Stimulated activated naive B cell treated with anti-CD40 and anti-IgM and Interleukin-4, amounts not matched to agents 10 μg/mL and 1 μg/mL and 100 μg/mL, for 72 hours (primary cell): ENCODE measurements at regions not wholly inside any gene's neighbourhood (a gene's known extent, or its start where the extent isn't known, plus 50 kb on each side); places are given as distances from the start of the nearest gene placed in this dataset.
A peak's percentile ranks its signal among the peaks of the same experiment; 100 is the strongest.
"Not testable (repeated sequence)": the region's sequence is repeated elsewhere in the genome, so short reads cannot be mapped to it uniquely, and the experiment has no call there.

Experiments
- ATAC-seq, 2 donors: fragments of 150-1000 bp; cut with Tn5 transposase; replicated peaks; 2 replicates each; pipeline ENCODE4 v1.10.0; 2021; ENCODE audit warnings: moderate library complexity in 1 of 2
- DNase-seq: peaks from one replicate; pipeline ENCODE4 v3.0.0; 2021
- H3K27ac Mint-ChIP-seq: one replicate; pipeline ENCODE4 v1.8.0; 2022; ENCODE audit warnings: mild to moderate bottlenecking, mixed read lengths
- H3K27me3 Mint-ChIP-seq, 2 donors: one replicate each; pipeline ENCODE4 v1.8.0; 2022; ENCODE audit warnings: mixed read lengths in 2 of 2
- H3K36me3 Mint-ChIP-seq, 2 donors: one replicate each; pipeline ENCODE4 v1.8.0; 2022; ENCODE audit warnings: mixed read lengths in 2 of 2, mild to moderate bottlenecking in 1 of 2
- H3K4me1 Mint-ChIP-seq, 2 donors: one replicate each; pipeline ENCODE4 v1.8.0; 2022; ENCODE audit warnings: mixed read lengths in 2 of 2, mild to moderate bottlenecking in 1 of 2
- H3K4me3 Mint-ChIP-seq, 2 donors: one replicate each; pipeline ENCODE4 v1.8.0; 2022; ENCODE audit warnings: mild to moderate bottlenecking in 2 of 2, mixed read lengths in 2 of 2, moderate library complexity in 1 of 2
- H3K9me3 Mint-ChIP-seq, 2 donors: one replicate each; pipeline ENCODE4 v1.8.0; 2022; ENCODE audit warnings: mixed read lengths in 2 of 2, mild to moderate bottlenecking in 1 of 2

DNA sequence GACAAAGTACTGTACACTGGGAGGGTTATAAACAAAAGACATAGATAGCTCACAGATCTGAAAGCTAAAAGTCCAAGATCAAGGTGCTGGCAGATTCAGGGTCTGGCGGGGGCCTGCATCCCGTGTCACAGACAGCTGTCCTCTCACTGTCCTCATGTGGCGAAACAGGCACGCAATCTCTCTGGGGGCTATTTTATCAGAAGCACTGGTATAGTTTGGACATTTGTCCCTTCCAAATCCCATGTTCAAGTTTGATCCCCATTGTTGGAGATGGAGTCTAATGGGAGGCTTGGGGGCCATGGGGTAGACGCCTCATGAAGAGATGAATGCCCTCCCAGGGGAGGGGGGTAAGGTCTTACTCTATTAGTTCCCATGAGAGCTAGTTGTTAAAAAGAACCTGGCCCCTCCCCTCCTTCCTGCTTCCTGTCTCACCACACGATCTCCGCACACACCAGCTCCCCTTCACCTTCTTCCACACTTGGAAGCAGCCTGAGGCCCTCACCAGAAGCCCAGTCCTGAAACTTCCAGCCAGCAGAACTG lies 72.5 kb upstream of the UCN3 start:
- ATAC-seq (no peak), DNase-seq (no peak)
- Mint-ChIP-seq H3K4me1 (peaks cover 14 to 30% of the 10 kb centered on the region in 2 donors), H3K9me3 (peaks cover 0 to 2% of the 10 kb centered on the region in 2 donors), H3K36me3 (no peaks in the 10 kb centered on the region), H3K27me3 (peaks cover 0 to 7% of the 10 kb centered on the region in 2 donors), H3K4me3 (no peak overlapping the region), H3K27ac (no peak overlapping the region)

DNA sequence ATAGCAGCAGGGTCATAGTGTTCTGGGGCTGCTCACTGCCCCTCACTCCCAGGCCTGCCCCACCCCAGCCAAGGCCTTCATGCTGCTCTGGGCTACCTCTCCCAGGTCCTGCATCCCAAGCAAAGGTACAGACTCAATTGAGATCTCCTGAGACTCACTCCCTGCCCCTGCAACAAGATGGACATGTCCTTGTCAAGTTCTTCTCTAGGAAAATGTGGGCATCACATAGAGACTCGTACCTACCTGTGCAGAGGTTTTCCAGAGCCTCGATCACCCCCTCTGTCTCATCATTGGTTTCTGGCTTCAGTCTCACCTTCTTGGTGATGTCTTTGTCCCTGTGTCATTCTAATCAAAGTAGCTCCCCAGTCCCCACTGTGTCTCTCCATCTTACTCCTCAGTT lies 71.8 kb upstream of the UCN3 start:
- H3K4me3 Mint-ChIP-seq, H3K36me3 Mint-ChIP-seq, DNase-seq, H3K27ac Mint-ChIP-seq, H3K9me3 Mint-ChIP-seq, ATAC-seq, H3K27me3 Mint-ChIP-seq: not testable (repeated sequence)
- H3K4me1 Mint-ChIP-seq: peaks cover 14 to 30% of the 10 kb centered on the region in 2 donors

DNA sequence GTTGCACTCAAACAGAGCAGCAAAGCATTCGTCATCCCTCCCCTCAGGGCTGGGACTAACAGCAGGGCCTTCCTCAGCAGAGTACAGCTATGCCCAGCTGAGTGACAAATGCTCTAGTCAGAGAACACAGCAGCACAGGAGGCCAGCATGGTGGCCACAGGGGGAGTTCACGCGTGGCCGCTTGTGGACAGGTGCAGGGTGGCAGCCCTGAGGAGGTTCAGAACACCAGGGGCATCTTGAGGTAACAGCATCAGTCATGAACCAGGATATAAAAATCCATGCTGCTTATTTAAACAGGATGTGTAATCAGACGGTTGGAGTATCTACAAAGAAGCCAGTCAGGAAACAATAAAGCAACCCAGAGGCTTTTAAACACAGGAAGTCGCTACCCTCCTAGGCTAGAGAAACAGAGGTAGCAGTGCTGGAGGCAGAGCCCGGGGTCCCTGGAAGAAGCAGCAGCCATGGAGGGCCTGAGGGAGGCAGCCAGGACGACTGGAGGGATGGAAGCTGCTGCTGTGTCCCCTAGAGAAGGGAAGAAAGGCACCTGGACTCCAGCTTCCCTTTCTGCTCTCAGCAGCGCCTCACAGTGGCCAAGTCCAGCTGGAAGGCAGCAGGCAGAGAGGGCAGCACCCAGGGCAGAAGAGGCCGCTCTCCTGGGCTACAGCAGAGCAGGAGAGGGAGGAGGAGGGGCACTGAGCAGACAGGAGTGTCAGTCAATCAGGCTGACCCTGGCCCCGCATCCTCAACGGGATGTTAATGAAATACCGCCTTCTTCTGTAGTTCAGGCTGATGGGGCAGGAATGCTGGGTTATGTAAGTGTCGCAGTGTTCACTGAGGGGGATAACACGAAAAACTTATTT lies 70.8 kb upstream of the UCN3 start:
- peak; percentile 71 to 78 for ATAC-seq
- H3K4me1 Mint-ChIP-seq: peaks cover 14 to 30% of the 10 kb centered on the region in 2 donors
- H3K27ac Mint-ChIP-seq: peak overlapping the region; percentile 66
- peak; percentile 16 for DNase-seq
- peaks cover 0 to 7% of the 10 kb centered on the region in 2 donors for H3K27me3 Mint-ChIP-seq
- H3K36me3 Mint-ChIP-seq: no peaks in the 10 kb centered on the region
- peak overlapping the region in 1 of 2 donors; percentile 3 for H3K4me3 Mint-ChIP-seq
- H3K9me3 Mint-ChIP-seq: peaks cover 0 to 2% of the 10 kb centered on the region in 2 donors

DNA sequence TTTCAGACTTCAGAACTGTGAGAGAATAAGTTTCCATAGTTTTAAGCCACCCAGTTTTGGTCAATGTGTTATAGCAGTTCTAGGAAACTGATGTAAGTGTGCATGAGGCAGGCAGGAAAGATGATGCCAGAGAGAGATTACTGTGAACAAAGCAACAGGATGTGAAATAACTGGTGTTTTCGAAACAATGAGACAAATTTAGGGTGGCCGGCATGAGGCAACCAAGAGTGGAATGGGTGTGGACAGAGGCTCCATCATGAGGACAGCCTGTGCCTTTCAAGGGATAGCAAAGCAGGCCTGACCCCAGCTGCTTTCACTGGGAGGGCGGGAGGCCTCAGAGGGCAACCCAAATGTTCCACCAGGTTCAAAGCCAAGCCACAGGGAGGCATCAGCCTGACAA lies 67.3 kb upstream of the UCN3 start:
- ATAC-seq (no peak), DNase-seq (no peak)
- Mint-ChIP-seq H3K27ac (no peak overlapping the region), H3K27me3 (peaks cover 0 to 7% of the 10 kb centered on the region in 2 donors), H3K36me3 (no peaks in the 10 kb centered on the region), H3K4me1 (peaks cover 7 to 20% of the 10 kb centered on the region in 2 donors), H3K9me3 (no peaks in the 10 kb centered on the region), H3K4me3 (no peak overlapping the region)

DNA sequence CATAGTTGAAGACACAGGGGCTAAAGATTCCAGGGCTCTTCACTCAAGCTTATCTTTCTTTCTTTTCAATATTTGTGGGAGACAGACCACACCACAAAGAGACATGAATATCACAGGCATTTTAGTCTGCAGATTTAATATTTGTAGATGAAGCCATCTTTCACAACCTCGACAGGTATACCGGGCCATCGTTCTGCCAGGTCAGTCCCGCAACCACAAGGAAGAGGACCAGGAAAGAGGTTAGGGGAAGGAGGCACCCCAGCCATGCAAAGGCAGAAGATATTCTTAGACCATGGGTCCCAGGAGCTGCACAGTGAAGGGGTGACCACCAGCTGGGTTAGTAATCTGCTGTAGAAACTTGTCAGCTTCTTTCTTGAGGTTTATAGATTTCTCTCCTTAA lies 66.8 kb upstream of the UCN3 start:
- DNase-seq (no peak), ATAC-seq (no peak)
- Mint-ChIP-seq H3K36me3 (no peaks in the 10 kb centered on the region), H3K9me3 (no peaks in the 10 kb centered on the region), H3K27me3 (peaks cover 0 to 7% of the 10 kb centered on the region in 2 donors), H3K4me3 (no peak overlapping the region), H3K27ac (no peak overlapping the region), H3K4me1 (peaks cover 6 to 15% of the 10 kb centered on the region in 2 donors)

DNA sequence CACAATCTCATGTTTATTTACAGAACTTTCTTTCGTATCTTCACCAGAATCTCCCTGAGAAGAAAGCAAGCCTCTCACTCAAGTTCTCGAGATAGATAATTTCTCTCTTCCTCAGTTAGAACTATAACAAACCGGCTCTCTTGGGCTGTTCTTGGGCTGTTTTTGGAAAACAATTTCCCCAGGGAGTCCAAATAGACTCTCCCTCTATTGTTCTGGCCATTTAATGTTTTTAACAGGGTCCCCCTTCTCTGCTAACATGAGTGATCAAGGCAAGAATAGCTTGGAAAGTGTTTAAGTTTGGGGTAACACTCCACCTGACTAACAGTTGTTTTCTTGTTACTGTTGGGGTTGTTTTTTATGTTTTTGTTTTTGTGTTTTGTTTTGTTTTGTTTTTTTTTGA lies 64.8 kb upstream of the UCN3 start:
- Mint-ChIP-seq H3K4me1 (no peaks in the 10 kb centered on the region), H3K27ac (no peak overlapping the region), H3K9me3 (peaks cover 7 to 8% of the 10 kb centered on the region in 2 donors), H3K27me3 (no peaks in the 10 kb centered on the region), H3K36me3 (no peaks in the 10 kb centered on the region), H3K4me3 (no peak overlapping the region)
- DNase-seq (no peak), ATAC-seq (no peak)

DNA sequence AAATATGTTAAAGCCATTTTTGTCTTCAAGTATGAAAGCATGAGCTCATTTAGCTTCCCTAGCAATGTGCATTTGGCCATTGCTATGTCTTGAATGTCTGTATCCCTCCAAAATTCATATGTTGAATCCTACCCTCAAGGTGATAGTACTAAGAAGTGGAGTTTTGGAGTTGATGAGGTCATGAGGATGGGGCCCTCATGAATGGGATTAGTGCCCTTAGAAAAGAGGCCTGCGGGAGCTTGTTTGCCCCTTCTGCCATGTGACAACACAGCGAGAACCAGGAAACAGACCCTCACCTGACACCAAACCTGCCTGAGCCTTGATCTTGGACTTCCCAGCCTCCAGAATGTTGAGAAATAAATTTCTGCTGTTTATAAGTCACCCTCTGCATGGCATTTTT lies 61.3 kb upstream of the UCN3 start:
- Mint-ChIP-seq H3K4me3 (no peak overlapping the region), H3K27ac (no peak overlapping the region), H3K4me1 (no peaks in the 10 kb centered on the region), H3K36me3 (no peaks in the 10 kb centered on the region), H3K9me3 (peaks cover 7 to 10% of the 10 kb centered on the region in 2 donors), H3K27me3 (peaks cover 0 to 4% of the 10 kb centered on the region in 2 donors)
- no peak for ATAC-seq
- DNase-seq: no peak

DNA sequence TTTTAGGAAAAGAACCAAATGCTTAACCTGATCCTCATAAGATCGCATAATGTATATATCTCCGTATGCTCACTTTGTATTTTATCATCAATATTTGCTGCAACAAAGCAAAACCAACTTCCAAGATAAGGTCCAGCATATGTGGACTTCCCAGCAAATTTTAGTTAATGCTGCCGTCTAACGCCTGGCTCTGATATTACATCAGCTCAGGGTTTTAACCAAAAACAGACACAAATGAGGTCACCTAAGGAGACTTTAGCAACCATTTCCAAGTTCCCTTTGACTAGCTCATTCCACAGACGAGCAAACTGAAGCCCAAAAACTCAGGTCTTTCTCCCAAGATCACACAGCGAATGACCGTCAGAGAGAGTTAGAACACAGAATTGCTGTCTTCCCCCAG lies 59.4 kb upstream of the UCN3 start:
- no peaks in the 10 kb centered on the region for H3K4me1 Mint-ChIP-seq
- DNase-seq (no peak), ATAC-seq (no peak)
- H3K27ac Mint-ChIP-seq: no peak overlapping the region
- H3K36me3 Mint-ChIP-seq: no peaks in the 10 kb centered on the region
- H3K27me3 Mint-ChIP-seq: peaks cover 5 to 8% of the 10 kb centered on the region in 2 donors
- H3K4me3 Mint-ChIP-seq: no peak overlapping the region
- peaks cover 7 to 10% of the 10 kb centered on the region in 2 donors for H3K9me3 Mint-ChIP-seq

DNA sequence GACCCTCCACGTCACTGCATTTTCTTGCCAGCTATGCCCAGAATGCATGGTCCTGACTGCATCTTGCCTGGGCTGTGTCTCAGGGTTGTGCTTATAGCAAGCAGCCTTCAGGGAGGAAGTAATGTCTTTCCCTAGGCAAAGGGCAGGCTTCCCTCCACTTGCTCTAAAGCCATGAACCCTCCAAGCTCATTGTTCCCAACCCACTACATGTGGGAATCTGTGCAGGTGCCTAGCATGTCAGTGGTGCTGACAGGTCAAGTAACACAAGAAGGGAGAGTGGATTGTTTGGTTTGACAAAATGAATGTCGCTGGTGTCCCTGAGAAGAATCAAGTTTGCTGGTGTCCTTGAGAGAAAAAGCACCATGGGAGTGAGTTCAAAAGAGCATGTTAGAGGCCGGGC lies 53.9 kb upstream of the UCN3 start:
- DNase-seq (no peak), ATAC-seq (no peak)
- Mint-ChIP-seq H3K36me3 (no peaks in the 10 kb centered on the region), H3K9me3 (peaks cover 0 to 2% of the 10 kb centered on the region in 2 donors), H3K27me3 (peaks cover 10 to 15% of the 10 kb centered on the region in 2 donors), H3K4me3 (no peak overlapping the region), H3K27ac (no peak overlapping the region), H3K4me1 (no peaks in the 10 kb centered on the region)

DNA sequence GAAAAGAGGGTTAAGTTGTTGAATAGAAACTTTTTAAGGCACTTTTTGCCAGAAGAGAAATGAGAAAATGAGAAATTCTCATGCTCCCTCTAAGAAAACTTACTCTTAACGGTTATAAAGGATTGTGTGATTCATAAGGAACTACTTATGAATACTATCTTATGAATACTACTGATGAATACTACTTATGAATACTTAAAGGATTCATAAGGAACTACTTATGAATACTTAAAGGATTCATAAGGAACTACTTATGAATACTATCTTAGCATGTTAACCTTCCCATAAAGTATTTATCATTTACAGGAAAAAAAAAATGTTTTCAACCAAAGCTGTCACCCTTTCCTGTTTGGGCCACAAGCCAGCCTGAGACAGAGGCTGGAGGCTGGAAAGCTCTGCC lies 53.1 kb upstream of the UCN3 start:
- Mint-ChIP-seq H3K4me3 (no peak overlapping the region), H3K4me1 (no peaks in the 10 kb centered on the region), H3K9me3 (no peaks in the 10 kb centered on the region), H3K36me3 (no peaks in the 10 kb centered on the region), H3K27ac (no peak overlapping the region), H3K27me3 (peaks cover 10 to 15% of the 10 kb centered on the region in 2 donors)
- DNase-seq (no peak), ATAC-seq (no peak)

DNA sequence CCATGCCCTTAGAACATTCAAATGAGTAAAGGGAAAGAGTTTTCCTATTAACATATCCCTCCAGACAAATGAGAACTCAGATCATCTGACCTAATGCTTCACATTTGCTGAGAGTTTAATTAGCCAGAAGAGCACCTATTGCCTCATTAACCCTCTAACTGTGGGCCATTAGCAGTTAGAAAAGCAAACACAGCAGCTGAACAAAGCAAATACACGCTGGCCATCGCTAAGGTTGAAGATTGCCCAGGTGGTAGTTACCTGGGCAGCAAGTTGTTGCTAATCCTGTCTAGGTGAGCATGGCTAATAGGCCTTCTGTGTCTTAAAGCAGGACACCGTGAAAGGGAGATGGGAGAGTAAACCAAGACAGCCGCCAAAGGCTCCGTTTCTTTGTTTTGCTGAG lies 49.9 kb upstream of the UCN3 start:
- no peaks in the 10 kb centered on the region for H3K9me3 Mint-ChIP-seq
- H3K4me3 Mint-ChIP-seq: no peak overlapping the region
- H3K27me3 Mint-ChIP-seq: peaks cover 7 to 8% of the 10 kb centered on the region in 2 donors
- DNase-seq (no peak), ATAC-seq (no peak)
- H3K4me1 Mint-ChIP-seq: peaks cover 0 to 7% of the 10 kb centered on the region in 2 donors
- H3K27ac Mint-ChIP-seq: no peak overlapping the region
- H3K36me3 Mint-ChIP-seq: no peaks in the 10 kb centered on the region
